LHCN-M2 (cell line): ENCODE measurements at regions not wholly inside any gene's neighbourhood (a gene's known extent, or its start where the extent isn't known, plus 50 kb on each side); places are given as distances from the start of the nearest gene placed in this dataset.

Experiments used
- DNase-seq: peaks from one replicate; pipeline ENCODE4 v3.0.0-alpha.2; 2012; ENCODE audit warnings: low read depth

GRCh38 chr4:180680305-180680704 lies 1562.9 kb upstream of the TENM3 start:
- DNase-seq, result no peak

- no peak for DNase-seq
Measured at GRCh38 chr4:180682776-180683175, 1560.4 kb upstream of the TENM3 start.

- DNase-seq, result no peak
Measured at GRCh38 chr4:180683186-180683585, 1560.0 kb upstream of the TENM3 start.

GRCh38 chr4:180688480-180688879 lies 1554.7 kb upstream of the TENM3 start:
- no peak for DNase-seq

- no peak for DNase-seq
Measured at GRCh38 chr4:180694875-180695274, 1548.3 kb upstream of the TENM3 start.

GRCh38 chr4:180695851-180696250 lies 1547.4 kb upstream of the TENM3 start:
- no peak for DNase-seq

- DNase-seq, result no peak
Measured at GRCh38 chr4:180696460-180697092, 1546.6 kb upstream of the TENM3 start.

GRCh38 chr4:180698550-180699195 lies 1544.5 kb upstream of the TENM3 start:
- DNase-seq, result no peak

GRCh38 chr4:180706766-180707165 lies 1536.4 kb upstream of the TENM3 start:
- no peak for DNase-seq

GRCh38 chr4:180710628-180711337 lies 1532.4 kb upstream of the TENM3 start:
- no peak for DNase-seq

GRCh38 chr4:180717451-180718033 lies 1525.7 kb upstream of the TENM3 start:
- DNase-seq, result no peak

GRCh38 chr4:180721356-180721755 lies 1521.8 kb upstream of the TENM3 start:
- DNase-seq, result no peak

- DNase-seq, result no peak
Measured at GRCh38 chr4:180726611-180727010, 1516.6 kb upstream of the TENM3 start.

- no peak for DNase-seq
Measured at GRCh38 chr4:180727478-180727877, 1515.7 kb upstream of the TENM3 start.

- DNase-seq, result no peak
Measured at GRCh38 chr4:180734753-180735432, 1508.3 kb upstream of the TENM3 start.

GRCh38 chr4:180741703-180742102 lies 1501.5 kb upstream of the TENM3 start:
- no peak for DNase-seq

GRCh38 chr4:180745019-180745418 lies 1498.2 kb upstream of the TENM3 start:
- DNase-seq, result no peak

GRCh38 chr4:180751009-180751408 lies 1492.2 kb upstream of the TENM3 start:
- DNase-seq, result no peak

GRCh38 chr4:180757927-180758326 lies 1485.3 kb upstream of the TENM3 start:
- no peak for DNase-seq

- DNase-seq, result no peak
Measured at GRCh38 chr4:180766045-180766444, 1477.2 kb upstream of the TENM3 start.

- no peak for DNase-seq
Measured at GRCh38 chr4:180766944-180767729, 1476.1 kb upstream of the TENM3 start.
